ENCODE measurements at regions not wholly inside any gene's neighbourhood (a gene's known extent, or its start where the extent isn't known, plus 50 kb on each side); places are given as distances from the start of the nearest gene placed in this dataset.
A peak's percentile ranks its signal among the peaks of the same experiment; 100 is the strongest.
"Not testable (repeated sequence)": the region's sequence is repeated elsewhere in the genome, so short reads cannot be mapped to it uniquely, and the experiment has no call there.

DNA sequence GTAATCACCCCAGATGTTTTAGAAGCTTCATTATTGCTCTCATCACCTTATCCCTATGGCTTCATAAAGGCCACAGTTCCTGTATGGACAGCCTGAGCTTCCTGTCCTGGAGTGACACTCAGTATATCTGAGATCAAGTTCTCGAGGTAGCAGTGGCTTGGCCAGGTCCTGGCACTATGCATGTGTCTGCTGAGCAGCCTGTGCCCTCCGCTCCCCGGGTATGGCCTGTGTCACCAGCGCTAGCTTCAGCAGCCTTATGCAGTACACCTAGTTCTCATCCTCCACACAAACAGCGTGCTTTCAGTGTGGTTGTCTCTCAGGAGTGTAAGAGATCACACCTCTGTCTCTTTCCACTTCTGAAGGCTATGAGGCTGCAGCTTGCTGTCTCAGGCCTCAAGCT lies 514.7 kb downstream of the DIRAS2 start:
- no peak for DNase-seq

DNA sequence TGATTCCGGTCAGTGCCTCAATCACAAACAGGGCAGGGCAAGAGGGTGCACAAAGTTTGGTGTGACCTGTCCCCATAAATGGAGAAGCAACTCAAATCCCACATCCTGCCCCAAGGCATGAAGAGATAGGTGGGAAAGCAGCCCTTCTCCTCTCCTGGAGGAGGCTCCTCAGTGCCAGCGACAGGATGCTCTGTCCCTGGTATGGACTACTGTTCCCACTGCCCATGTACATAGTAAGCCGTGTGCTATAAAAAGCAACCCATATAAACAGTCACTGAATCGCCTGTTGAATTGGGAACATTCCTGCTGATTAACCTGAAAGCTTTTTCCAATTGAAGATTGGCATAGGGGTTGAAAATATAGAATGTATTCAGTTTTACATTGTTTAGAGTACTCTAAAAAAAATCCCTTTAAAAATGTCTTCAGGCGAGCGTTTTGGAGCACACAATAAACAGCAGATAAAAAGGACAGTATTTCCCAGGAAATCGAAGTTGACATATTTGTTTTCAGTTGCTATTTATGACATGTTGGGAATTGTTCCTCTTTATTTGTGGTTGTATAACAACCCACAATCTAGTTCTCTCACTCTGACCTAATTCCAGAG lies 513.9 kb downstream of the DIRAS2 start:
- DNase-seq = no peak

DNA sequence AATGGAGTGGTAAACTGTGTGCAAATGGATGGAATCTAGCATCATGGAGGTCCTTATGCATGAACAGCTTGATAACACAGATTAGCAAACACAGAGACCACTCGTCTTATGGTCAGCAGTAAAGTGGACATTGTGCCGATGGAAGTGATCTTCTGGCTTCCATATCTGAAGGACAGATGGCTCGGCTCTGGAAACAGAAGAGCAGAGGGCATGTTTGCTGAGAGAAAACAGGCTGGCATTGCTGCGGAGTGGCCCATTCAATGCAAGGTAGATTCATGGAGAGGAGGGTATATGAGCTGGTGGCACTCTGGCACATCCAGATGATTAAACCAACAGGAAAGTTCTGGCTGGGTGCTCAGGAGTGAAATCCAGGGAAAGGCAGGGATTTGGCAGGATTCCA lies 513.2 kb downstream of the DIRAS2 start:
- no peak for DNase-seq

DNA sequence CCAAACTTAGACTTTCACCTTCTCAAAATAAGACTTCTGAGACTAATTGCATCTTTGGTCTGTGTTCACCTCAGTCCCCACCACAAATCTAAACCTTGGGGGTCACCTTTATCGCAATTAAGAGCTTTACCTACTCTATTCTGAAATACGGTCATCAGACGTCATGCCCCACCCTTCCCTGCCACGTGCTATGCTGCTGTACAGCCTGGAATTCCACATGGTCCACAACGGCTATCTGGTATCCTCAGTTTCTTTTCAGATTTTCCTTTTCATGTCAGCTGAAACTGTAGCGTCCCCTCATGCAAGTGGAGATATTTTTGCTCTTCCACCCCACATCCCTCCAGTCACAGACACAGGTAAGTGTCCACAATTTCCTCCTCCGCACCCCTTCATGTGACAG lies 511.1 kb downstream of the DIRAS2 start:
- no peak for DNase-seq

DNA sequence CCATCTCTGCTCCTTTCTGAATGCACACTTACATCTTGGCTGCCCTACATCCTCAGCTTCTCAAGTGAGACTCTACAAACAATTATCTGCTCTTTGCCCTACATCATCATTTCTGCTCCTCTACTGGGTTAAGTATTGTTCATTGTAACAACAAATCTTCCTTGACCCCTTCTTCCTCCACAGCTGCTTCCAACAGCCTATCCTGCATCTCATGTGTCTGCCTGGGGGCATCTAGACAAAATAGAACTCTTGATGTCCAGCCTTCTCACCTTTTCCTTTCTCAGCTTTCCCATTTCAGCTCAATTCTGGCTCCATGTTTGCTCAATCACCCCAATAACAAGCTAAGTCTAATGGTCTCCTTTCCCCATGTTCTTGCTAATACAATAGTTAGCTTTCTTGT lies 509.8 kb downstream of the DIRAS2 start:
- DNase-seq = no peak

DNA sequence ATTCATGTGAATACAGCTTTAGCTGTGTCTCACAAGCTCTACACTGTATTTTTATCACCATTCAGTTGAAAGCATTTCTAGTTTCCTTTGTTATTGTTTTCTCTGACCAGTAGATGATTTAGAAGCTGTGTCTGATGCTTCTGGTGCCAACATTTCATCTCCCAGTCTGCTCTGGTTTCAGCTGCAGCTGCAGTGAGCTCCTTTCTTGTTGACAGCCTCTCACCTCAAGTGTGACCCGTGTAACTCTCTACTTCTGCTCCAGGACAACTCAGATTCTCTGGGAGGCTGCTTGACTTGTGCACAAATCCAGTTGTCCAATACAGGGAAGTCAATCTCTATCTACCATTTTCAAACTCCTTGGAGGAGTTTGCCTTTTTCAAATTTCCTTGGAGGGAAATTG lies 504.8 kb downstream of the DIRAS2 start:
- DNase-seq = no peak

DNA sequence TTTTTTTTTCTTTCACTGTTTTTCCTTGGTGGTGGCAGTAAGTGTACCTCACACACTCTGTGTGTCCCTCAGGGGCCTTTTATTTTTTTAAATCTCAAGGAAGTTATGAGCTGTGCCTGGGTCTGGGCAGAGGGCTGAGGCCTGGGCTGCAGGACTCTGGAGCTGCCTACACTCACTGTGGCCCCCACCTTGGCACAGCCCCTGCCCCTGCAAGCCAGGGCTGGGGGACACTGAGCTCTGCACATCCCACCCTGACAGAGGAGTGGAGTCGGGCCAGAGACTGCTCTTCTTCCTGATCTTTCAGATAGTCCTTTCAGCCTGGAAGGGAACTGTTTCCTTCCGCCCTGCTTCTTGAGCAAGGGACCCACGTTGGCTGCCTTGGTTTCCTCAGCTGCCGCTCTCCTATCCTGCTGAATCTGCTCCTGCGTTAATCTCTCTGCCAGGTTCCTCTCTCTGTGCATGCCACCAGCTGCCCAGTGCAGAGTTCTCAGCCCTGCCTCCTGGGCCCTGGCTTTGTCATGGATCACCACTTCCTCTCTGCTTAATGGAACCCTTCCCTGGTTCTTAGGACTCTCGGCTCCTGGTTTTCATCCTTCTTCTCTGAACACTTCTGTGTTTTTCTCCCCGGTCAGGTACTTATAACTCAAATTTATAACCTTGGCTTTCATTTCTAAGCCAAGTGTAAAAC lies 502.3 kb downstream of the DIRAS2 start:
- DNase-seq = no peak

DNA sequence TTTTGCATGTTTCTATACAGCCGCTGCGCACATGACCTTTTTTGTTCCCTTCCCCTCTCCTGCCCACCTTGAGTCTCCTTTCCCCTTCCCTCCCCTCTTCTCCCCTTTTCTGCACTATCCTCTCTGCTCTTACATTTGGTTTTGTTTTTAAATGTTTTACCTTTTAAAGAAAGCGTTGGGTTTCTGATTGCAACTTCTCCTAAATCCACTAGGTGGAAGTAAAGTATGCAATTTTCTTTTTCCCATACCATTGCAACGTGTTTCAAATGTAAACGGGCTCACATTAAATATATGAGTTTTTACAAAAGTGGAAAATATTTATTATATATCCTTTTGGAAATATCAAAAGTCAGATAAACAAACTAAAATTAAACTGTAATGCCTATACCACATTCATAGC lies 500.9 kb downstream of the DIRAS2 start:
- DNase-seq = no peak

DNA sequence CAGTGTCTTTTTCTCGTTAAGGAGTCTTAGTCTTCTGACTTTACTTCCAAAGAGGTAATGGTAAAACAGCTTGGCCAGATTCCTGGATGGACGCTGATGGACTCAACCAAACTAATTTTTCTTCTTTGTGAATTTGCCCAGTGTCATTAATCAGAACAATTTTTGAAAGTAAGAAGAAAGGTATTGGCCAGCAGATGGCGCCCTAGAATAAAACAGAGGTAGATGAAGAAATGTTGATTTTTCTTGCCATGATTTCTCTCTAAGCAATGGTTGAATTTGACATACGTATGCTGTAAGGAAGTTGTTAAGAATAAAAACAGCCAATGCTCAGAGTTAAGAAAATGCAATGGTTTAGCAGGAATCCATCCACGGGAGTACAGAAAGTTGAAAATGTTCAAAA lies 500.0 kb downstream of the DIRAS2 start:
- DNase-seq = peak; percentile 50 to 55

DNA sequence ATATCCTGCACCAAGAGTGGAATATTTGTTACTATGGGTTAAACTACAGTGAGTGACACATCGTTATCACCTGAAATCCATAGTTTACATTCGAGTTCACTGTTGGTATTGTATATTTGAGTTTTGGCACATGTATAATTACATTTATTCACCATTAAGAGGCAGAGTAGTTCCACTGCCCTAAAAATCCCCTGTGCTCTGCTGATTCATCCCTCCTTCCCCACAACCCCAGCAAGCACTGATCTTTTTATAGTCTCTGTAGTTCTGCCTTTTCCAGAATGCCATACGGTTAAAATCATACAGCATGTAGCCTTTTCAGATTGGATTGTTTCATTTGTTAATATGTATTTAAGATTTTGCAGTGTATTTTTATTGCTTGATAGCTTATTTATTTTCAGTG lies 495.2 kb downstream of the DIRAS2 start:
- no peak for DNase-seq

DNA sequence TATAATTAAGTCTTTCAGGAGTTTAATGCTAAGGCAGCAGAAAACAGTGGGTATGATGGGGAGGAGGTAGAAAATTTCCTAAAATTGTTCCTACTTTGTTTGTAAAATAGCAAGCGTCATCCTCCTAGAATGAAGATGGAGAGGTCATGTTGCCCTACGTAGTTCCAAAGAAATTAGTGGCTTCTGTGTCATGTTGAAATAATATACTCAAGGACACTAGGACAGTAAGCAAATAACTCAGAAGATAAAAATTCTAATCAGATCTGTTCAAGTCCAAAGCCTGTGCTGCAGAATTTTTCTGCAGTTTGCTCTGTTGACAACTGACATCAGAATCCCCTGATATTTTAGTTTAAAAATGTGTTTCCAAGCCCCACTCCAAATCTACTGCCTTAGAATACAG lies 486.3 kb downstream of the DIRAS2 start:
- no peak for DNase-seq

DNA sequence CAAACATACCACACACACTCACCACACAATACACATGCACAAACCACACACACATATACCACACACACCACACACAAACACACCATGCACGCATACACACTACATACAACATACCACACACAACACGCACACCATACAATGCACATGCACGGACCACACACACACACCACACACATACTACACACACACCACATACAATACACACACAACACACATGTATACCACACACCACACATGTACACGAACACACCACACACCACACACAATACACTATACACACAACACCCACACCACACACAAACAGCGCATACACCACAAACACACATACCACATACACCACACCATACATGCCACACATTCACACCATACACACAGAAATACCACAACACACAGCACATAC lies 480.3 kb downstream of the DIRAS2 start:
- no peak for DNase-seq

DNA sequence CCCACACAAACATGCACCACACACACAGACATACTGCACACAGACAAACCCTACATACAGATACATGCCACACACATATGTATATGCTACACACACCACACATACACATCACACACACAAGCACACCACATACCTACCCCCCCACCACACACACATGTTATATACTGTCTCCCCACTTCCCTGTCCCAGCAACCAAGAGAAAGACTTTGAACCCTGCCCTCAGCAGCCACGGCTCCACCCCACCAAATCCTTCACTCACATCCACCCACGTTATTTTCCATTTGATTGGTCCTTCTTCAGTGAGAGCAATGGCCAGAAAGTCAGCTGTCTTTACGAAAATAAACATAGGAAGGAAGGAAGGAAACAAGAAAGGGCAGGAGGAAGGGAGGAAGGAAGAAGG lies 479.8 kb downstream of the DIRAS2 start:
- no peak for DNase-seq

DNA sequence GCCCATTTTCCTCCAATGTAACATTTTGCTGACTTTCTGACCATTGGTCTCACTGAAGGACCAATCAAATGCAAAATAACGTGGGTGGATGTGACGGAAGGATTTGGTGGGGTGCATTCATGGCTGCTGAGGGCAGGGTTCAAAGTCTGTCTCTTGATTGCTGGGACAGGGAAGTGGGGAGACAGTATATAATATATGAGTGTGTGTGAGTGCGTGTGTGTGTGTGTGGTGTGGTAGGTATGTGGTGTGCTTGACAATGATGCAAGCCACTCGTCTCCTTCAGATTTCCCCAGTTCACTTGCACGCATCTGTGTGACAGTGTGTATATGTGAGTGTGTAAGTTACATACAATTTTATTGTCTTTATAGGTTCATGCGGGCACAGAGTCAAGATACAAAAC lies 477.3 kb downstream of the DIRAS2 start:
- no peak for DNase-seq

DNA sequence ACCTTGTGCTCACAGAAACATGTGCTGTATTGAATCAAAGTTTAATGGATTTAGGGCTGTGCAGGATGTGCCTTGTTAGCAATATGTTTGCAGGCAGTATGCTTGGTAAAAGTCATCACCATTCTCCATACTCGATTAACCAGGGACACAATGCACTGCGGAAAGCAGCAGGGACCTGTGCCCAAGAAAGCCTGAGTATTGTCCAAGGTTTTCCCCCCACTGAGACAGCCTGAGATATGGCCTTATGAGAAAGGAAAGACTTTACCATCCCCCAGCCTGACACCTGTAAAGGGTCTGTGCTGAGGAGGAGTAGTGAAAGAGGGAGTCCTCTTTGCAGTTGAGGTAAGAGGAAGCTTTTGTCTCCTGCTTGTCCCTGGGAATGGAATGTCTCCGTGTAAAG lies 476.2 kb downstream of the DIRAS2 start:
- DNase-seq = not testable (repeated sequence)

DNA sequence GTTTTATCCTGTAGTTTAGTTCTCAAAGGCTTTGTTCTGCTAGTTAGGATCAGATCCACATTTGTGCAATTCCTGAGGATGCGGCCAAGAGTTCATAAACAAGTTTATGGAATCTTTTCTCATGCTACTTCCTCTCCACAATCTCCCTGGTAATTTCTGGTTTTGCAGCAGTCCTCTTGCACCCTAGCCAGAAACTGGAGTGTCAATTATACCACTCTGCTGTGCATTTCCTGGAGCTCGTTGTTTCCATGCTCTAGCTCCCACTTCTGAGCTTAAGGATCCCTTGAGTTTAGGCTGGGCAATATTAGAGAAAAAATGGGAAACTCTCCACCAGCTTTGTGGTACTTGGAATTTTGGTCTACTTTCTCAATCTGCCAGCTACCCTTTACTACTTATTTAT lies 474.7 kb downstream of the DIRAS2 start:
- no peak for DNase-seq

DNA sequence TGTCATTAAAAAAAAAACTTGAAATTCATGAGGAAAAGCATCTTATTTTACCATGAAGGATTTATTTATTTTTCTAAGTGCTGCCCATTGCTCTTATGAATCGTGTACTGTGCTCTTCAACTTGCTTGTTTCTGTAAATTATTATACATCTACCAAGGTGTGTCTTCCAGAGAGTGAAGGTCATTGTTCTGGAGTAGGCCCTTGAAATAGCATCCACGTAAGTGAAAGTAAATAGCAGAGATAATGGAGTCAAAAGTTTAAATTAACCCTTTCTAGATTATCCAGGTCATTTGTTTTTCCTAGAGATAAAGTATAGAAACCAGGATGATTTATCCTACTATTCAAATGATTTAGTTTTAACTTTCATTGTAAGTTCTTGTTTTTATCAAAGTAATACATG lies 473.1 kb downstream of the DIRAS2 start:
- DNase-seq = no peak

DNA sequence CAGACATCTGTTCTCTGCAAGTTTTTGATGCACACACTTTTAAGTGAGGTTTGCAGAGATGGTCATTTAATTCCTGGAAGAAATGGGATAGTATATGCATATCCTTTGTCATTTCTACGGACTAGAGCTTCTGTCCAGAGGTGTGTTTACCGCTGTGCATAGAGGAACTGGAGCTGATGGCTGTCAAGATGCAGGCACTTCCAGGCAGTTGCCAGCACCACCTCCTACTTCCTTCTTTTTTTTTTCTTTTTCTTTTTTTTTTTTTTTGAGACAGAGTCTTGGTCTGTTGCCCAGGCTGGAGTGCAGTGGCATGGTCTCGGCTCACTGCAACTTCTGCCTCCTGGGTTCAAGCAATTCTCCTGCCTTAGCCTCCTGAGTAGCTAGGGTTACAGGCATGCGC lies 468.7 kb downstream of the DIRAS2 start:
- DNase-seq = not testable (repeated sequence)

DNA sequence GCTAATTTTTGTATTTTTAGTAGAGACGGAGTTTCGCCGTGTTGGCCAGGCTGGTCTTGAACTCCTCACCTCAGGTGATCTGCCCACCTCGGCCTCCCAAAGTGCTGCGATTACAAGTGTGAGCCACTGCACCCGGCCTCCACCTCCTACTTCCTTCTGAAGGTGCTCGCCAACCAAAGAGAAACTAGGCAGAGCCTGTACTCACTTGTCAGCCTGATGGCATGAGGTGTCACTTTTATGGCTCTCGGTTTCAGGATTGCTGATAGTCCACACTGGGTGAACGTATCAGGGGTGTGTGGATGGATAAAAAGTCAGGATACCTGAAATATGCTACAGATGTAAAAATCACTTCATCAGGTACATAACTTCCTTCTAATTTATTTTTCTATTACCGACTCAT lies 468.3 kb downstream of the DIRAS2 start:
- not testable (repeated sequence) for DNase-seq

DNA sequence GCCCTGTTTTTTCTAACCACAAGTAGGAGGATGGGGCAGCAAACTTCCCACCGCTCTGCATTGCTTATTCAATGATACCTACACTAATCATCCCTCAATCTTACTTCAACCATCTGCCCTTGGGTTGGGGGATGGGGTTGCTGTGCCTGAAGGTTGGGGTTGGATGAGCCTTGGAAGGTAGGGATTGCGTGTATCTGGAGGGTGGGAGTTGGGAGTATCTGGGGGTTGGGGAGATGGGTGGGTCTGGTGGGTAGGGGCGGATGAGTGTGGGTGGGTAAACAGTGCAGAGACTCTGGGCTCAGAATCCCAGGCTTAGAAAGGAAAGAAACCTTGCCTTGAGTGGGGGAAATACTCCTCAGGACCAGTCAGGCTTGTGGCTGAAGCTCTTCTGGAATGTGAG lies 467.4 kb downstream of the DIRAS2 start:
- no peak for DNase-seq

DNA sequence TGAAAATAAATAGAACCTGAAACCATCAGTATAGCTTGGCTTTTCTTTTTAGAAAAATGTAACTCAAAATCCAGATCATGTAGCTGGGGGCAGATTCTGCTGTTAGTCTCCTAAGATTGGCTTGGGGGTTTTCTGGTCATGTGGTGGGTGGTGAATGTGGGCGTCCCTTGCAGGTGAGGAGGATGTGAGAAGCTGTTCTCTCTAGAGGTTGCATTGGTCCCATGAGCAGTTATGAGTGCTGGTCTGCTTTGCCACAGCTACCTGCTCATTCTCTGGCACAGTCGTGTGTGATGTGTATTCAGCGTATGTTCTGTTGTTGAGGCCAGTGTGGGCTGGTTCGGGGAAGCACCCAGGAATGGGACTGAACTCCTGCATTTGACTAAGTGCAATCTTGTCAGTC lies 466.8 kb downstream of the DIRAS2 start:
- DNase-seq = no peak

DNA sequence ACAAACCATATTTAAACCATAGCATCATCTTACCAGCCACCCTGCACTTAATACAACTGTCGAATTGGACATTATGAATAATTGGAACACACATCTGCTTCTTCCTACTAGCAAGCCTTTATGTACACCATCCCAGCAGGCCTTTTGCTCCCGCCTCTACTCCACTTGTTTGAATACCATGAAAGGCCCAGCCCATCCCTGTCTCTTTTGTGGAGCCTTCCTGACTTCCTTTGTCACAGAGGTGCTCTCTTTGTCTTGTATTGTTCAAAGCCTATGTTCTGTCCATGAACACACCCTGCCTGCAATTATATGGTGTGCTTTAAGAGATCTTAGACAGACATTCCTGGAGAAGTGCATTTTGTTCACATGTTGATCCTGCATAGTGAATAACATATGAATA lies 465.7 kb downstream of the DIRAS2 start:
- DNase-seq = no peak

DNA sequence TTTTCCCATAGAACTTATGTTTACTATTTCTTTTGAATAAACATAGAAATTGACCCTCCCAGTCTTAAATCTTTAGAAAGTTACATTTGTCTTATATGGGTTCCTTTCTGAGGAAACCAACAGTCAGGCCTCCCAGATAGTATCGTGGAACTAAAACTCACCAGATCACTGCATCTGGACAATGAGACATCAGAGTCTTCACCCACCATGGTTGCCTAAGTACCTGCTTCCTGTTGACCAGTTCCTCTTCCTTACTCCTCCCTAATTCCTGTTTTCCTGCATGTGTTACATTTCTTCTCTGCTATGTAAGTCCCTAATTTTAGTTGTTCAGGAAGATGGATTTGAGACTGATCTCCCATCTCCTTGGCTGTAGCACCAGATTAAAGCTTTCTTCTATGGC lies 462.2 kb downstream of the DIRAS2 start:
- no peak for DNase-seq

DNA sequence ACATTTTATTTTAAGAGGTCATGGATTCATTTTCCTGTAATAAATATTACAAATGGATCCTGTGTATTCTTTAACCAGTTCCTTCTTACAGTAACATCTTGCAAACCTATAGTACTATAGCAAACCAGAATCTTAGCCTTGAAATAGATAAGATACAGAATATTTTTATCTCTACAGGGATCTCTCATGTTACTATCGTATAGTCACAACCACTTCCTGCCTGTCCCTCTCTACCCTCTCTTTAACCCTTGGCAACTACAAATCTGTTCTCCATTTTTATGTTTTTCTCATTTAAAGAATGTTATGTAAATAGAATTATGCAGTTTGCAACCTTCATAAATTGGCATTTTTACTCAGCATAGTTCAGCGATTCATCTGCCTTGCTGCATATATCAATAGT lies 454.0 kb downstream of the DIRAS2 start:
- no peak for DNase-seq

DNA sequence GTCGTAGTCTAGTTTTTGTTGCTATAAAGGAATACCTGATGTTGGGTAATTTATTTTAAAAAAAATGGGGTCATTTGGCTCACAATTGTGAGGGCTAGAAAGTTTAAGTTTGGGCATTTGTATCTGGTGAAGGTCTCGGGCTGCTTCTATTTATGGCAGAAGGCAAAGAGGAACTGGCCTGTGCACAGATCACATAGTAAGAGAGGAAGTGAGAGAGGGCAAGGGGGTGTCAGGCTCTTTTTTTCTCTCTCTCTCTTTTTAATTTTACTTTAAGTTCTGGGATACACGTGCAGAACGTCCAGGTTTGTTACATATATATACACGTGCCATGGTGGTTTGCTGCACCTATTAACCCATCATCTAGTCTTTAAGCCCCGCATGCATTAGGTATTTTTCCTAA lies 453.3 kb downstream of the DIRAS2 start:
- no peak for DNase-seq

Measured in stimulated activated CD4-positive, alpha-beta T cell treated with anti-CD3 and anti-CD28 coated beads, Interleukin-2, amount 100 ng/mL, for 48 hours (primary cell).